SK-N-SH (cell line): ENCODE measurements at regions not wholly inside any gene's neighbourhood (a gene's known extent, or its start where the extent isn't known, plus 50 kb on each side); places are given as distances from the start of the nearest gene placed in this dataset.

Source experiments
- CTCF ChIA-PET: fragments of 300-600, 350-600 bp; formaldehyde crosslinking; extraction: SDS; loops from one replicate; lab custom pipeline; 2021; lab: Yijun Ruan, JAX
- POLR2A ChIA-PET: fragments of 350-600 bp; sonication (Branson Sonifier 250); formaldehyde crosslinking; extraction: SDS; loops from one replicate; lab custom pipeline; 2020; ENCODE audit warnings: antibody characterized with exemption, inconsistent platforms; lab: Yijun Ruan, JAX
- DNase-seq: peaks from one replicate; pipeline ENCODE4 v3.0.0; 2012
- H2AFZ ChIP-seq: fragments of 200-600 bp; sonication (generic); 2 replicates; pipeline ENCODE4 v1.8.1; 2016; ENCODE audit warnings: antibody characterized with exemption, mild to moderate bottlenecking, low read depth
- H3F3A ChIP-seq: fragments of 200-600 bp; sonication (generic); replicated peaks from 2 replicates; pipeline ENCODE3; 2016; ENCODE audit warnings: antibody characterized with exemption, mild to moderate bottlenecking; ENCODE audit not compliant: insufficient read depth
- H3K27ac ChIP-seq, 2 experiments: fragments of 200-500 bp in 1 of 2; fragments of 200-600 bp in 1 of 2; sonication (Bioruptor generic) in 1 of 2; sonication (generic), shearing (Covaris generic) in 1 of 2; 2 replicates each; pipeline versions ENCODE4 v1.5.1 to v1.6.1; 2014 to 2016; ENCODE audit warnings: low read depth in 2 of 2, inconsistent platforms in 1 of 2, low read length in 1 of 2, mild to moderate bottlenecking in 1 of 2, mixed read lengths in 1 of 2
- H3K27me3 ChIP-seq: fragments of 200-600 bp; sonication (generic), shearing (Covaris generic); 2 replicates; pipeline ENCODE4 v1.6.1; 2016; ENCODE audit warnings: mixed run types; ENCODE audit not compliant: insufficient read depth
- H3K36me3 ChIP-seq, 2 experiments: fragments of 200-500 bp in 1 of 2; fragments of 200-600 bp in 1 of 2; sonication (Bioruptor generic) in 1 of 2; sonication (generic) in 1 of 2; replicated peaks in 1 of 2; 2 replicates each; pipeline versions ENCODE3 to v1.5.1; 2014 to 2016; ENCODE audit warnings: low read length in 1 of 2, mild to moderate bottlenecking in 1 of 2; ENCODE audit not compliant: insufficient read depth in 2 of 2, control insufficient read depth in 1 of 2
- H3K4me1 ChIP-seq, 2 experiments: fragments of 200-500 bp in 1 of 2; fragments of 200-600 bp in 1 of 2; sonication (Bioruptor generic) in 1 of 2; sonication (generic), shearing (Covaris generic) in 1 of 2; 2 replicates each; pipeline versions ENCODE4 v1.5.1 to v1.6.1; 2014 to 2016; ENCODE audit warnings: low read depth in 1 of 2, low read length in 1 of 2, mixed run types in 1 of 2; ENCODE audit not compliant: insufficient read depth in 2 of 2, control insufficient read depth in 1 of 2
- H3K4me2 ChIP-seq: fragments of 200-600 bp; sonication (generic), shearing (Covaris generic); 2 replicates; pipeline ENCODE4 v1.6.1; 2017; ENCODE audit warnings: mixed run types
- H3K4me3 ChIP-seq, 2 experiments: fragments of 200-500 bp in 1 of 2; fragments of 200-600 bp in 1 of 2; sonication (Bioruptor generic) in 1 of 2; sonication (generic), shearing (Covaris generic) in 1 of 2; 2 replicates each; pipeline versions ENCODE4 v1.5.1 to v1.8.1; 2014 to 2016; ENCODE audit warnings: low read depth in 2 of 2, inconsistent platforms in 1 of 2, low read length in 1 of 2, mild to moderate bottlenecking in 1 of 2, mixed read lengths in 1 of 2, moderate library complexity in 1 of 2
- H3K79me2 ChIP-seq: fragments of 200-600 bp; sonication (generic); 2 replicates; pipeline ENCODE4 v1.8.1; 2017; ENCODE audit warnings: mild to moderate bottlenecking; ENCODE audit not compliant: insufficient read depth
- H3K9ac ChIP-seq: fragments of 200-600 bp; sonication (generic); 2 replicates; pipeline ENCODE4 v1.6.1; 2017; ENCODE audit warnings: mixed run types
- H3K9me2 ChIP-seq: fragments of 200-600 bp; sonication (generic); 2 replicates; pipeline ENCODE4 v1.6.1; 2017; ENCODE audit warnings: mixed run types
- H3K9me3 ChIP-seq: fragments of 200-600 bp; sonication (generic); 2 replicates; pipeline ENCODE4 v1.6.1; 2017; ENCODE audit warnings: mixed run types, mild to moderate bottlenecking, moderate library complexity
- H4K20me1 ChIP-seq: fragments of 200-600 bp; sonication (generic); 2 replicates; pipeline ENCODE4 v1.6.1; 2017; ENCODE audit warnings: mild to moderate bottlenecking, mixed run types; ENCODE audit not compliant: insufficient read depth
- FOSL2 ChIP-seq: IDR thresholded peaks from 2 replicates; pipeline ENCODE4 v1.4.0; 2012; ENCODE audit warnings: low read depth, mild to moderate bottlenecking, moderate library complexity, borderline replicate concordance
- GATA2 ChIP-seq: sonication (generic); formaldehyde crosslinking; IDR thresholded peaks from 2 replicates; pipeline ENCODE4 v1.5.0; 2020; ENCODE audit warnings: mild to moderate bottlenecking, missing genetic modification reagents
- MEF2A ChIP-seq: IDR thresholded peaks from 2 replicates; pipeline ENCODE4 v1.4.0; 2012; ENCODE audit warnings: low read depth, borderline replicate concordance
- POLR2AphosphoS5 ChIP-seq: IDR thresholded peaks from 2 replicates; pipeline ENCODE4 v1.6.1; 2012; ENCODE audit warnings: low read depth, low read length
- RAD21 ChIP-seq: IDR thresholded peaks from 2 replicates; pipeline ENCODE4 v1.6.1; 2012; ENCODE audit warnings: mild to moderate bottlenecking, low read length
- REST ChIP-seq: IDR thresholded peaks from 2 replicates; pipeline ENCODE4 v1.6.1; 2012; ENCODE audit warnings: mild to moderate bottlenecking, low read depth, low read length, moderate library complexity
- RXRA ChIP-seq: IDR thresholded peaks from 2 replicates; pipeline ENCODE4 v1.4.0; 2012; ENCODE audit warnings: low read depth, mild to moderate bottlenecking, borderline replicate concordance
- SMC3 ChIP-seq: IDR thresholded peaks from 2 replicates; pipeline ENCODE4 v1.6.1; 2012; ENCODE audit warnings: low read depth, low read length, improper control_type of control experiment
- TEAD4 ChIP-seq: IDR thresholded peaks from 2 replicates; pipeline ENCODE4 v1.4.0; 2012; ENCODE audit warnings: mild to moderate bottlenecking, borderline replicate concordance; ENCODE audit not compliant: insufficient read depth
- USF1 ChIP-seq: IDR thresholded peaks from 2 replicates; pipeline ENCODE4 v1.4.0; 2012; ENCODE audit warnings: low read depth, borderline replicate concordance
- WGBS: methylation state at CpG from one replicate; pipeline ENCODE4 v1.1.6; 2017; ENCODE audit warnings: low lambda C conversion rate; 5-methylcytosine and 5-hydroxymethylcytosine counted together
- TF ChIP-seq, protein P1 (sequence below): IDR thresholded peaks from 2 replicates; pipeline ENCODE4 v1.4.0; 2012; ENCODE audit warnings: low read depth, borderline replicate concordance
- TF ChIP-seq, protein P2 (sequence below): IDR thresholded peaks from 2 replicates; pipeline ENCODE4; 2012

DNA sequence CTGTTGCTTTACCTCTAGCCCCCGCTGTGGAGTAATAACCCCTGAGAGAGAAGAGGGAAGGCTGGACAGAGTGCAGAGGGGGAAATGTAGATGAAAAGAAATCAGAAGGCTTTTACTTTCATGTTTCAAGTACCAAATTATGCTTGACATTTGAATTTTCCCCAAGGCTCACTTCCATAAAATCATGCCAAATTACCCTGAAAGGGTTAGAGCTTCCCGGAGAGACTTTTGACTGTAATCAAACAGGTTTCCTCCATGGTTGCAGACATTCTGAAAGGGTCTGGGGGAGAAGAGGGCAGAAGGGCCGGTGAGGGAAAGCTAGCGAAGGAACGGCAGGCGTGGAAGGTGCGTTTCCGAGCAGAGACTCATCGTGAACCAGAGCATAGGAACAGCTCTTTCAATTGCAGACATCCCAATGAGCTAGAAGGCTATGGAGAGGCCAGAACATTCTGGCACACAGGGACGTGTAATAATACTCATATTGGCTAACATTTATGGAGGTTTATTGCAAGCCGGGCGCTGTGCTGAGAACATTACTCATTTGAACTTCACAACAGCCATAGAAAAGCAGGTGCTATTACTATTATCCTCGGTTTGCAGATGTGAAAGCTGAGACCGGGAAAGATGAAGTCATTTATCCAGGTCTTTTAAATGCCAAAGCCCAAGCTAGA, 620.8 kb upstream of the AUTS2 start:
- no peak overlapping the region for H2AFZ ChIP-seq
- H3K27ac ChIP-seq: no peak overlapping the region
- H3K36me3 ChIP-seq: no peaks in the 10 kb centered on the region
- no peaks in the 10 kb centered on the region for H4K20me1 ChIP-seq
- no peak for DNase-seq
- no peak overlapping the region for H3K4me3 ChIP-seq
- CTCF ChIA-PET: interaction anchor here (0.7 to 1.2 kb wide), 2 partner anchors 14 to 65 kb away, joined by 3 to 5 read pairs; no protein-coding TSS in a partner anchor
- no peaks in the 10 kb centered on the region for H3K79me2 ChIP-seq
- no peak for TF ChIP-seq RXRA
- no peak for TF ChIP-seq TEAD4
- no peak for TF ChIP-seq MEF2A
- TF ChIP-seq RAD21: no peak
- TF ChIP-seq, all 33 proteins: peak for 0
- Histone ChIP-seq H3K9me3 (no peaks in the 10 kb centered on the region), H3K4me1 (peaks cover 0 to 10% of the 10 kb centered on the region in 2 experiments; a peak in 1 of 4 replicates), H3K9me2 (no peaks in the 10 kb centered on the region), H3K4me2 (no peak overlapping the region), H3K27me3 (no peaks in the 10 kb centered on the region), H3K9ac (no peak overlapping the region), H3F3A (no peaks in the 10 kb centered on the region)
- 69% methylated on average over 14 of the region's 14 CpGs for WGBS
- POLR2A ChIA-PET: no interaction called here

DNA sequence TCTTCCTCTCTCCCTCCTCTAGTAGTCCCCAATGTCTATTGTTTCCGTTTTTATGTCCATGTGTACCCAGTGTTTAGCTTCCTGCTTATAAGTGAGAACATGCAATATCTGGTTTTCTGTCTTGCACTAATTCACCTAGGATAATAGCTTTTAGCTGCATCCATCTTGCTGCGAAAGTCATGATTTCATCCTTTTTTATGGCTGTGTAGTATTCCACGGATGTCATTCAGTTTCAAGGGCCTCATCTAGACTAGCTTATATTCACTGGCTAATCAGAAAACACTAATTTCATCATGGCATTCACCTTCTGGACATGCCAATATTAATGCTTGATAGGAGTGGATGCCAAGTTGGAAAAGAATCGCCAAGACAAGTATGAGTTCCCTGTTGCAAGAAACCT, 619.6 kb upstream of the AUTS2 start:
- Histone ChIP-seq H3K9me3 (no peaks in the 10 kb centered on the region), H3F3A (no peaks in the 10 kb centered on the region), H3K4me2 (no peak overlapping the region), H3K27me3 (no peaks in the 10 kb centered on the region), H3K79me2 (no peaks in the 10 kb centered on the region), H2AFZ (no peak overlapping the region), H3K4me3 (no peak overlapping the region), H3K4me1 (peaks cover 0 to 10% of the 10 kb centered on the region in 2 experiments; a peak in 1 of 4 replicates), H3K9me2 (no peaks in the 10 kb centered on the region), H3K27ac (no peak overlapping the region), H3K36me3 (no peaks in the 10 kb centered on the region), H3K9ac (no peak overlapping the region), H4K20me1 (no peaks in the 10 kb centered on the region)
- TF ChIP-seq MEF2A (no peak), POLR2AphosphoS5 (no peak), GATA2 (CRISPR knock-in tag) (no peak)
- ChIA-PET POLR2A (no interaction called here), CTCF (interaction anchor here (1.2 kb wide), 1 partner anchor 13 kb away, joined by 5 read pairs; no protein-coding TSS in a partner anchor)
- no peak for DNase-seq
- WGBS: 64% methylated on average over 4 of the region's 4 CpGs

DNA sequence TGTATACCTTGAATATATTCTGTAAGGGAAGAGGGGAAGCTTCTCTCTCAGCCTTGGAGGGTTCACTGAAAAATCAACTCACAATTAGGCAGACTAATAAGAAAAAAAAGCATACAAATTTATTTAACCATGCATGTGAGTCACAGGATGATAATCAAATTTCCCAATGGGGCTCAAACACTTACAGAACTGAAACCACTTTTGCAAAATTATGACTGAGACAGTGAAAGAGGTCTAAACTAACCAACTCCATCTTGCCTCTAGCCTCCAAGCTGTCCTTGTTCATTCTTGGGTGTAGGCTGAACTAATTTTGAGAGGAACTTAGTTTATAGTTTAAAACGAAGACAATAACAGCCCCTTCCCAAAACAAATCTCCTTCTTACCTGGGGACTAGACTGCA, 618.3 kb upstream of the AUTS2 start:
- Histone ChIP-seq H3K27ac (peak overlapping the region in 1 of 2 experiments; percentile 81; a peak in 2 of 4 replicates), H3K36me3 (no peaks in the 10 kb centered on the region), H3K9ac (peak overlapping the region; percentile 31; the same call in 1 of the 2 replicates), H3K4me2 (peak overlapping the region; percentile 46; the same call in 1 of the 2 replicates), H2AFZ (peak overlapping the region; percentile 53; the same call in 1 of the 2 replicates), H3K9me3 (no peaks in the 10 kb centered on the region), H3K79me2 (no peaks in the 10 kb centered on the region), H3K4me3 (no peak overlapping the region), H3K4me1 (peaks cover 0 to 10% of the 10 kb centered on the region in 2 experiments; a peak in 1 of 4 replicates), H3F3A (no peaks in the 10 kb centered on the region), H4K20me1 (no peaks in the 10 kb centered on the region), H3K9me2 (no peaks in the 10 kb centered on the region), H3K27me3 (no peaks in the 10 kb centered on the region)
- CTCF ChIA-PET: no interaction called here
- POLR2A ChIA-PET: no interaction called here
- DNase-seq: no peak
- 0% methylated on average over 1 of the region's 1 CpG for WGBS
- TF ChIP-seq USF1 (no peak), POLR2AphosphoS5 (no peak), REST (no peak), SMC3 (no peak), MEF2A (no peak), FOSL2 (no peak)
- TF ChIP-seq, protein P1, sequence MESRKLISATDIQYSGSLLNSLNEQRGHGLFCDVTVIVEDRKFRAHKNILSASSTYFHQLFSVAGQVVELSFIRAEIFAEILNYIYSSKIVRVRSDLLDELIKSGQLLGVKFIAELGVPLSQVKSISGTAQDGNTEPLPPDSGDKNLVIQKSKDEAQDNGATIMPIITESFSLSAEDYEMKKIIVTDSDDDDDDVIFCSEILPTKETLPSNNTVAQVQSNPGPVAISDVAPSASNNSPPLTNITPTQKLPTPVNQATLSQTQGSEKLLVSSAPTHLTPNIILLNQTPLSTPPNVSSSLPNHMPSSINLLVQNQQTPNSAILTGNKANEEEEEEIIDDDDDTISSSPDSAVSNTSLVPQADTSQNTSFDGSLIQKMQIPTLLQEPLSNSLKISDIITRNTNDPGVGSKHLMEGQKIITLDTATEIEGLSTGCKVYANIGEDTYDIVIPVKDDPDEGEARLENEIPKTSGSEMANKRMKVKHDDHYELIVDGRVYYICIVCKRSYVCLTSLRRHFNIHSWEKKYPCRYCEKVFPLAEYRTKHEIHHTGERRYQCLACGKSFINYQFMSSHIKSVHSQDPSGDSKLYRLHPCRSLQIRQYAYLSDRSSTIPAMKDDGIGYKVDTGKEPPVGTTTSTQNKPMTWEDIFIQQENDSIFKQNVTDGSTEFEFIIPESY: no peak
- TF ChIP-seq, protein P2, sequence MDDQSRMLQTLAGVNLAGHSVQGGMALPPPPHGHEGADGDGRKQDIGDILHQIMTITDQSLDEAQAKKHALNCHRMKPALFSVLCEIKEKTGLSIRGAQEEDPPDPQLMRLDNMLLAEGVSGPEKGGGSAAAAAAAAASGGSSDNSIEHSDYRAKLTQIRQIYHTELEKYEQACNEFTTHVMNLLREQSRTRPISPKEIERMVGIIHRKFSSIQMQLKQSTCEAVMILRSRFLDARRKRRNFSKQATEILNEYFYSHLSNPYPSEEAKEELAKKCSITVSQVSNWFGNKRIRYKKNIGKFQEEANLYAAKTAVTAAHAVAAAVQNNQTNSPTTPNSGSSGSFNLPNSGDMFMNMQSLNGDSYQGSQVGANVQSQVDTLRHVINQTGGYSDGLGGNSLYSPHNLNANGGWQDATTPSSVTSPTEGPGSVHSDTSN: no peak
